ENCODE measurements at regions not wholly inside any gene's neighbourhood (a gene's known extent, or its start where the extent isn't known, plus 50 kb on each side); places are given as distances from the start of the nearest gene placed in this dataset.

DNA sequence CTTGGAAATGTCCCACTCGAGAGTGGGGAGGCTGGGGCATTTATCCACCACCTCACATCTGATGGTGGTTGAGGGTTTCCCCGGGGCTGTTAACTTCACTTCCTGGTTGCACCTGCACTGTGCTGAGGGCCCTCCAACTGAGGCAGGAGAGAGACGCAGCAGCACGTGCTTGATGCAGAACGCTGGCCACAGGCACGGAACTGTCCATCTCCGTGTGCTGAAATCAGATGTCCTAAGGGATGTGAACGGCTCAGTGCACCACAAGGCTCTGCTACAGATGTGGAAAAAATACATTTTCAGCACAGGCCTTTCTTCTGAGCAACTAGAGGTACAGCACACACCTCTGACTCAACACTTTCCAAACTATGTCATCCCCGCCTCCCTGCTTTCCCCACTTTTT is 114.8 kb upstream of the C16orf82 start:
- TF ChIP-seq, protein P1, sequence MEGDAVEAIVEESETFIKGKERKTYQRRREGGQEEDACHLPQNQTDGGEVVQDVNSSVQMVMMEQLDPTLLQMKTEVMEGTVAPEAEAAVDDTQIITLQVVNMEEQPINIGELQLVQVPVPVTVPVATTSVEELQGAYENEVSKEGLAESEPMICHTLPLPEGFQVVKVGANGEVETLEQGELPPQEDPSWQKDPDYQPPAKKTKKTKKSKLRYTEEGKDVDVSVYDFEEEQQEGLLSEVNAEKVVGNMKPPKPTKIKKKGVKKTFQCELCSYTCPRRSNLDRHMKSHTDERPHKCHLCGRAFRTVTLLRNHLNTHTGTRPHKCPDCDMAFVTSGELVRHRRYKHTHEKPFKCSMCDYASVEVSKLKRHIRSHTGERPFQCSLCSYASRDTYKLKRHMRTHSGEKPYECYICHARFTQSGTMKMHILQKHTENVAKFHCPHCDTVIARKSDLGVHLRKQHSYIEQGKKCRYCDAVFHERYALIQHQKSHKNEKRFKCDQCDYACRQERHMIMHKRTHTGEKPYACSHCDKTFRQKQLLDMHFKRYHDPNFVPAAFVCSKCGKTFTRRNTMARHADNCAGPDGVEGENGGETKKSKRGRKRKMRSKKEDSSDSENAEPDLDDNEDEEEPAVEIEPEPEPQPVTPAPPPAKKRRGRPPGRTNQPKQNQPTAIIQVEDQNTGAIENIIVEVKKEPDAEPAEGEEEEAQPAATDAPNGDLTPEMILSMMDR (IDR thresholded peaks at IDR 0.05), result no peak
- no peaks in the 10 kb centered on the region for H3K36me3 ChIP-seq
- H3K27ac ChIP-seq, result no peak overlapping the region
- no peaks in the 10 kb centered on the region for H3K9me3 ChIP-seq
- H3K4me3 ChIP-seq (ENCODE audit: low read depth in 1 of 2, low read length in 1 of 2), result no peak overlapping the region
- H3K4me1 ChIP-seq (ENCODE audit: control insufficient read depth in 1 of 2, insufficient read depth in 1 of 2, low read depth in 1 of 2, low read length in 1 of 2), result no peaks in the 10 kb centered on the region
- no peaks in the 10 kb centered on the region for H3K27me3 ChIP-seq

DNA sequence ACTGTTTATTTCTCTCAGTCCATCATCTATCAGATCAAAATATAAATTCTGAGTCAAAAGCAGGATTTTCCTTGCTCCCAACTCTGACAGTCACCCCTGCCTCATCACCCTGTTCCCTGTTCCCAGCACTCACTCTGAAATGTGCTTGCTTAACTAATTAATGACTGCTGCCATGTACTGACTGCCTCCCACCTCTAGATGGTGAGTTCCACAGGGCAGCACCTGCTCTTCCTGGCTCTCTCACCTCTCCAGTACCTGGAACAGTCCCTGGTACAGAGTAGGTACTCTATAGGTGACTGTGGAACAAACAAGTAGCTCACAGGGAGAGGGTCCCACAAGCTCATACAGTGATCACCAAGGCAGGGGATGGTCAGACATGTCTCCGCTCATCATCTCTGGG is 114.3 kb upstream of the C16orf82 start:
- H3K4me3 ChIP-seq (ENCODE audit: low read depth in 1 of 2, low read length in 1 of 2), result no peak overlapping the region
- H3K27ac ChIP-seq, result no peak overlapping the region
- TF ChIP-seq, protein P1 (IDR thresholded peaks at IDR 0.05), result no peak
- H3K27me3 ChIP-seq, result no peaks in the 10 kb centered on the region
- no peaks in the 10 kb centered on the region for H3K36me3 ChIP-seq
- H3K9me3 ChIP-seq, result no peaks in the 10 kb centered on the region
- H3K4me1 ChIP-seq (ENCODE audit: control insufficient read depth in 1 of 2, insufficient read depth in 1 of 2, low read depth in 1 of 2, low read length in 1 of 2), result no peaks in the 10 kb centered on the region

DNA sequence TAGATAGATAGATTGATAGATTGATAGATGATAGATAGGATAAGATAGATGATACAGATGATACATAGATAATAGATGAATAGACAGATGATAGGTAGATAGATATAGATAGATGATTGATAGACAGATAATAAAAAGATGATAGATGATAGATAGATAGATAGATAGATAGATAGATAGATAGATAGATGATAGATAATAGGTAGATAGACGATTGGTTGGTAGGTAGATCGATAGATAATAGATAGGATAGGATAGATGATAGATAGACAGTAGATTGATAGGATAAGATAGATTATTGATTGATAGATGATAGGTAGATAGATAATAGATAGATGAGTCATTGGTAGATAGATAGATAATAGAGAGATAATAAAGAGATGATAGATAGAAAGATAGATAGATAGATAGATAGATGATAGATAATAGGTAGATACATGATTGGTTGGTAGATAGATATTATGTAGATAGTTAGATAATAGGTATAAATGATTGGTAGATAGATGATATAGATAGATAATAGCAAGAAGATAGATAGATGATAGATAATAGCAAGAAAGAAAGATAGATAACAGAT is 109.4 kb upstream of the C16orf82 start:
- Histone ChIP-seq H3K36me3 (no peaks in the 10 kb centered on the region), H3K4me3 (ENCODE audit: low read depth in 1 of 2, low read length in 1 of 2) (no peak overlapping the region), H3K27ac (no peak overlapping the region), H3K9me3 (no peaks in the 10 kb centered on the region), H3K27me3 (no peaks in the 10 kb centered on the region), H3K4me1 (ENCODE audit: control insufficient read depth in 1 of 2, insufficient read depth in 1 of 2, low read depth in 1 of 2, low read length in 1 of 2) (no peaks in the 10 kb centered on the region)
- TF ChIP-seq, protein P1 (IDR thresholded peaks at IDR 0.05), result no peak

DNA sequence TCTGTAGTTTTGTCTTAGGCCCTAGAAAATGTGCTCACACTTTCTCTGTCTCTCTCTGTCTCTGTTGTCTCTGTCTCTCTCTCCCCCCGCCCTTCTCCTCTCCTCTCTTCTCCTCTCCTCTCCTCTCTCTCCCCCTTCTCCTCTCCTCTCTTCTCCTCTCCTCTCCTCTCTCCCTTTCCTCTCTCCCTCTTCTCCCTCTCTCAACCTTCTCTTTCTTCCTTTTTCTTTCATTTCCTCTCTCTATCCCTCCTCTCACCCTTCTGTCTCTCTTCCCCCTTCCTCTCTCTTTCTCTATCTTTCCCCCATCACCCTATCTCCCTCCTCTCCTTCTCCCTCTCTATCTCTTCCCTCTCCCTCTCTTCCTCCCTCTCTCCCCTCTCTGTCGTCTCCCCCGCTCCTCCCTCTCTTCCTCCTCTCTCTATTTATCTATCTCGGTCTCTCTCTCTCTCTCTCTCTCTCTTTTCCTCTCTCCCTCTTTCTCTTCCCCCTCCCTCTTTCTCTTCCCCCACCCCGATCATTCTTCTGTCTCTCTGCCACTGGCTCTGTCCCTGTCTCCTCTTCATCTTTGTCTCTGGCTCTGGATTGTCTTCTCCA is 107.2 kb upstream of the C16orf82 start:
- H3K27ac ChIP-seq, result no peak overlapping the region
- TF ChIP-seq, protein P1 (IDR thresholded peaks at IDR 0.05), result no peak
- H3K9me3 ChIP-seq, result no peaks in the 10 kb centered on the region
- no peaks in the 10 kb centered on the region for H3K27me3 ChIP-seq
- no peaks in the 10 kb centered on the region for H3K36me3 ChIP-seq
- no peak overlapping the region for H3K4me3 ChIP-seq (ENCODE audit: low read depth in 1 of 2, low read length in 1 of 2)
- no peaks in the 10 kb centered on the region for H3K4me1 ChIP-seq (ENCODE audit: control insufficient read depth in 1 of 2, insufficient read depth in 1 of 2, low read depth in 1 of 2, low read length in 1 of 2)

DNA sequence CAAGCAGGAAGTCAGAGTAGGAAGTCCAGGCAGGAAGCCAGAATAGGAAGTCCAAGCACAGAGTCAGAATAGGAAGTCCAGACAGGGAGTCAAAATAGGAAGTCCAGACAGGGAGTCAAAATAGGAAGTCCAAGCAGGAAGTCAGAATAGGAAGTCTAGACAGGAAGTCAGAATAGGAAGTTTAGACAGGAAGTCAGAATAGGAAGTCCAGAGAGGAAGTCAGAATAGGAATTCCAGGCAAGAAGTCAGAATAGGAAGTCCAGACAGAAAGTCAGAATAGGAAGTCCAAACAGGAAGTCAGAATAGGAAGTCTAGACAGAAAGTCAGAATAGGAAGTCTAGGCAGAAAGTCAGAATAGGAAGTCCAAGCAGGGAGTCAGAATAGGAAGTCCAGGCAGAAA is 105.3 kb upstream of the C16orf82 start:
- Histone ChIP-seq H3K9me3 (no peaks in the 10 kb centered on the region), H3K36me3 (no peaks in the 10 kb centered on the region), H3K27ac (peak overlapping the region; percentile 19), H3K4me3 (ENCODE audit: low read depth in 1 of 2, low read length in 1 of 2) (no peak overlapping the region), H3K4me1 (ENCODE audit: control insufficient read depth in 1 of 2, insufficient read depth in 1 of 2, low read depth in 1 of 2, low read length in 1 of 2) (no peaks in the 10 kb centered on the region), H3K27me3 (no peaks in the 10 kb centered on the region)
- TF ChIP-seq, protein P1 (IDR thresholded peaks at IDR 0.05), result no peak

All from neutrophil (primary cell).